Osteocyte (in vitro differentiated cells): ENCODE measurements at regions not wholly inside any gene's neighbourhood (a gene's known extent, or its start where the extent isn't known, plus 50 kb on each side); places are given as distances from the start of the nearest gene placed in this dataset.

Source experiments
- DNase-seq: peaks from one replicate; pipeline ENCODE4 v3.0.0; 2021; ENCODE audit warnings: mixed read lengths; ENCODE audit not compliant: unreplicated experiment; ENCODE audit errors: extremely low spot score
- H3K27ac Mint-ChIP-seq: one replicate; pipeline ENCODE4 v1.8.0; 2021; ENCODE audit warnings: mild to moderate bottlenecking, mixed read lengths; ENCODE audit not compliant: unreplicated experiment
- H3K27me3 Mint-ChIP-seq: one replicate; pipeline ENCODE4 v1.8.0; 2021; ENCODE audit warnings: mixed read lengths; ENCODE audit not compliant: unreplicated experiment
- H3K36me3 Mint-ChIP-seq: one replicate; pipeline ENCODE4 v1.8.0; 2021; ENCODE audit warnings: mixed read lengths; ENCODE audit not compliant: unreplicated experiment
- H3K4me1 Mint-ChIP-seq: one replicate; pipeline ENCODE4 v1.8.0; 2021; ENCODE audit warnings: mixed read lengths; ENCODE audit not compliant: unreplicated experiment
- H3K4me3 Mint-ChIP-seq: one replicate; pipeline ENCODE4 v1.8.0; 2021; ENCODE audit warnings: mild to moderate bottlenecking, moderate library complexity, mixed read lengths; ENCODE audit not compliant: unreplicated experiment
- H3K9me3 Mint-ChIP-seq: one replicate; pipeline ENCODE4 v1.8.0; 2021; ENCODE audit warnings: mixed read lengths; ENCODE audit not compliant: unreplicated experiment
- TF ChIP-seq, protein P1 (sequence below): fragments of 200-600 bp; sonication (generic); IDR thresholded peaks from 2 replicates; pipeline ENCODE4 v1.5.0; 2021; ENCODE audit warnings: antibody characterized with exemption, mild to moderate bottlenecking, moderate library complexity

GRCh38 chr13:90438576-90438975 lies 908.9 kb upstream of the MIR17HG start:
- H3K36me3 Mint-ChIP-seq: no peaks in the 10 kb centered on the region
- H3K27me3 Mint-ChIP-seq: no peaks in the 10 kb centered on the region
- no peak for DNase-seq
- H3K4me3 Mint-ChIP-seq: no peak overlapping the region
- no peak overlapping the region for H3K27ac Mint-ChIP-seq
- H3K4me1 Mint-ChIP-seq: no peaks in the 10 kb centered on the region
- TF ChIP-seq, protein P1, sequence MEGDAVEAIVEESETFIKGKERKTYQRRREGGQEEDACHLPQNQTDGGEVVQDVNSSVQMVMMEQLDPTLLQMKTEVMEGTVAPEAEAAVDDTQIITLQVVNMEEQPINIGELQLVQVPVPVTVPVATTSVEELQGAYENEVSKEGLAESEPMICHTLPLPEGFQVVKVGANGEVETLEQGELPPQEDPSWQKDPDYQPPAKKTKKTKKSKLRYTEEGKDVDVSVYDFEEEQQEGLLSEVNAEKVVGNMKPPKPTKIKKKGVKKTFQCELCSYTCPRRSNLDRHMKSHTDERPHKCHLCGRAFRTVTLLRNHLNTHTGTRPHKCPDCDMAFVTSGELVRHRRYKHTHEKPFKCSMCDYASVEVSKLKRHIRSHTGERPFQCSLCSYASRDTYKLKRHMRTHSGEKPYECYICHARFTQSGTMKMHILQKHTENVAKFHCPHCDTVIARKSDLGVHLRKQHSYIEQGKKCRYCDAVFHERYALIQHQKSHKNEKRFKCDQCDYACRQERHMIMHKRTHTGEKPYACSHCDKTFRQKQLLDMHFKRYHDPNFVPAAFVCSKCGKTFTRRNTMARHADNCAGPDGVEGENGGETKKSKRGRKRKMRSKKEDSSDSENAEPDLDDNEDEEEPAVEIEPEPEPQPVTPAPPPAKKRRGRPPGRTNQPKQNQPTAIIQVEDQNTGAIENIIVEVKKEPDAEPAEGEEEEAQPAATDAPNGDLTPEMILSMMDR: no peak
- peaks cover under 1% of the 10 kb centered on the region for H3K9me3 Mint-ChIP-seq

GRCh38 chr13:90443268-90443667 lies 904.2 kb upstream of the MIR17HG start:
- peaks cover 38% of the 10 kb centered on the region for H3K4me1 Mint-ChIP-seq
- H3K9me3 Mint-ChIP-seq: peaks cover 5% of the 10 kb centered on the region
- no peak overlapping the region for H3K4me3 Mint-ChIP-seq
- no peak for DNase-seq
- peaks cover 5% of the 10 kb centered on the region for H3K36me3 Mint-ChIP-seq
- H3K27me3 Mint-ChIP-seq: no peaks in the 10 kb centered on the region
- H3K27ac Mint-ChIP-seq: no peak overlapping the region
- TF ChIP-seq, protein P1: no peak

- no peaks in the 10 kb centered on the region for H3K27me3 Mint-ChIP-seq
- TF ChIP-seq, protein P1: no peak
- H3K4me3 Mint-ChIP-seq: no peak overlapping the region
- no peak for DNase-seq
- peaks cover 7% of the 10 kb centered on the region for H3K36me3 Mint-ChIP-seq
- H3K9me3 Mint-ChIP-seq: peaks cover 10% of the 10 kb centered on the region
- H3K27ac Mint-ChIP-seq: peak overlapping the region; percentile 86
- peaks cover 43% of the 10 kb centered on the region for H3K4me1 Mint-ChIP-seq
These were observed 903.3 kb upstream of the MIR17HG start for GRCh38 chr13:90444232-90444631.

DNA sequence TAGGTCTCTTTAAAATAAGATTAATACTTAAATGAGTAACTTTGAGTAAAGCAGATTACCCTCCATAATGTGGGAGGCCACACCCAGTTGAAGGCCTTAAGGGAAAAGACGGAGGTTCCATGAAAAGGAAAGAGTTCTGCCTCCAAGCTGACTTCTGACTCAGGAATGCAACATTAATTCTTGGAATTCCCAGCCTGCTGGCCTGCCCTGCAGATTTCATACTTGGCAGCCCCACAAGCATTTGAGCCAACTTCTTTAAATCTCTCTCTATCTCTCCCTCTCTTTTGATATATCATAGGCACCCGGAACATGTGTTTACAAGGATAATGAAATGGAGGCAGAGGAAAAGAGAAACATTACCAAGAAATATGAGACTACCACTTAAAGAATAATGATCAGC lies 902.3 kb upstream of the MIR17HG start:
- no peaks in the 10 kb centered on the region for H3K27me3 Mint-ChIP-seq
- H3K9me3 Mint-ChIP-seq: peaks cover 10% of the 10 kb centered on the region
- peaks cover 7% of the 10 kb centered on the region for H3K36me3 Mint-ChIP-seq
- peaks cover 47% of the 10 kb centered on the region for H3K4me1 Mint-ChIP-seq
- DNase-seq: no peak
- TF ChIP-seq, protein P1: no peak
- peak overlapping the region; percentile 86 for H3K27ac Mint-ChIP-seq
- H3K4me3 Mint-ChIP-seq: peak overlapping the region; percentile 43

GRCh38 chr13:90447034-90447733 lies 900.3 kb upstream of the MIR17HG start:
- no peaks in the 10 kb centered on the region for H3K27me3 Mint-ChIP-seq
- peaks cover 7% of the 10 kb centered on the region for H3K36me3 Mint-ChIP-seq
- H3K27ac Mint-ChIP-seq: no peak overlapping the region
- no peak overlapping the region for H3K4me3 Mint-ChIP-seq
- TF ChIP-seq, protein P1: no peak
- peaks cover 47% of the 10 kb centered on the region for H3K4me1 Mint-ChIP-seq
- no peak for DNase-seq
- peaks cover 10% of the 10 kb centered on the region for H3K9me3 Mint-ChIP-seq
